Erythroblast (primary cell): ENCODE measurements at regions not wholly inside any gene's neighbourhood (a gene's known extent, or its start where the extent isn't known, plus 50 kb on each side); places are given as distances from the start of the nearest gene placed in this dataset.

Experiments used
- GATA1 ChIP-seq: IDR thresholded peaks from 2 replicates; pipeline ENCODE4 v1.6.1; 2011; ENCODE audit warnings: low read depth, mild to moderate bottlenecking, control low read depth, low read length, moderate library complexity
- POLR2A ChIP-seq: IDR thresholded peaks from 2 replicates; pipeline ENCODE4 v1.6.1; 2011; ENCODE audit warnings: mild to moderate bottlenecking, low read length

GRCh38 chr16:86213437-86214205 is 296.7 kb upstream of the FOXF1 start:
- no peak for TF ChIP-seq POLR2A
- TF ChIP-seq GATA1 = no peak
